ENCODE measurements at regions not wholly inside any gene's neighbourhood (a gene's known extent, or its start where the extent isn't known, plus 50 kb on each side); places are given as distances from the start of the nearest gene placed in this dataset.
A peak's percentile ranks its signal among the peaks of the same experiment; 100 is the strongest.

DNA sequence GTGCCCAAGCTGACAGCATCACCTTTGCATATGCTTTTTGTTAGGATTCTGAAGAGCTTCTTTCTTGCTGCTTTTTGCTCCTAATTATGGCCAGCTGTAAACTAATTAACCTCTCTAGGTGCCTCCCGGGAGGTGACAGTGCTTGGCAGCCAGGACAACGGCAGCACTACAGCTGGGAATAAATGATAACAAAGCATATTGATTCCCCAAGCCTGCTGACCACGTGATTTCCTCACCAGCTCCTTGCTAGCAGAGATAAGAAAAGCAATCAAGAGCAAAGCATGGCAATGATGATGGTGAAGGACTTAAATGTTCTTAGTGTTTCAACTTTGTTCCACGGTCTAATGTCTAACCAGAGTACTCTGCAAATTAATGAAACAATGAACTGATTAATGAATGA lies 1074.4 kb upstream of the GYPC start:
- no peak overlapping the region for H3K27ac Mint-ChIP-seq (ENCODE audit: low read depth, unreplicated experiment)
- ChIA-PET CTCF (no interaction called here), POLR2A (no interaction called here)
- no peak for TF ChIP-seq CTCF (IDR thresholded peaks at IDR 0.05; ENCODE audit: unreplicated experiment)
- no peaks in the 10 kb centered on the region for H3K27me3 Mint-ChIP-seq (ENCODE audit: insufficient read depth, unreplicated experiment)
- no peaks in the 10 kb centered on the region for H3K4me1 Mint-ChIP-seq (ENCODE audit: insufficient read depth, unreplicated experiment)
- no peak overlapping the region for H3K4me3 Mint-ChIP-seq (ENCODE audit: unreplicated experiment)
- H3K9me3 Mint-ChIP-seq (ENCODE audit: unreplicated experiment) = peaks cover 7% of the 10 kb centered on the region
- DNase-seq (ENCODE audit: unreplicated experiment) = no peak
- H3K36me3 Mint-ChIP-seq (ENCODE audit: insufficient read depth, unreplicated experiment) = no peaks in the 10 kb centered on the region
- no TSS peak for BruUV-seq (replicated peaks)
- intact Hi-C loops (cut with micrococcal nuclease) = no loop called here

GRCh38 chr2:125582516-125582915 lies 1073.4 kb upstream of the GYPC start:
- Mint-ChIP-seq H3K27ac (ENCODE audit: low read depth, unreplicated experiment) (no peak overlapping the region), H3K4me1 (ENCODE audit: insufficient read depth, unreplicated experiment) (no peaks in the 10 kb centered on the region), H3K4me3 (ENCODE audit: unreplicated experiment) (no peak overlapping the region), H3K9me3 (ENCODE audit: unreplicated experiment) (peaks cover 7% of the 10 kb centered on the region), H3K36me3 (ENCODE audit: insufficient read depth, unreplicated experiment) (no peaks in the 10 kb centered on the region), H3K27me3 (ENCODE audit: insufficient read depth, unreplicated experiment) (no peaks in the 10 kb centered on the region)
- peak; percentile 16 for DNase-seq (ENCODE audit: unreplicated experiment)
- no peak for TF ChIP-seq CTCF (IDR thresholded peaks at IDR 0.05; ENCODE audit: unreplicated experiment)
- POLR2A ChIA-PET = no interaction called here
- CTCF ChIA-PET = no interaction called here
- intact Hi-C loops (cut with micrococcal nuclease) = no loop called here
- no TSS peak for BruUV-seq (replicated peaks)

DNA sequence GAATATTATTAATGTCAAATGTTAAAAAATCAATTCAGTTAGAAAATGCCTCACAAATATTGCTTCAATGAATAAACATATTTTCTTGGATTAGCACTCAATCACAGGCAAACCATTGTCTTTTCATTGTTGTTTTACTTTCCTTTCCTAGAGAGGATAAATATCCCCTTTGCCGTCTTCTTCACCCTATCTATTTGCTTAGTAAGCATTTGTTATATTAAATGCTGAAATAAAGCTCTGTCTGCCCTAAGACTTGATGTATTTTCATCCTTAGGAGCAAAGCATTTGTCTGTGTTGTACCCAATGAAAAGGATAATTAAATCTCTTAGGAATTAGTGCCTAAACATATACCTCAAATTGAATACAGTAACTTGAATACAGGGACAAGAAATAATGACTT lies 1071.2 kb upstream of the GYPC start:
- peaks cover 14% of the 10 kb centered on the region for H3K9me3 Mint-ChIP-seq (ENCODE audit: unreplicated experiment)
- H3K4me1 Mint-ChIP-seq (ENCODE audit: insufficient read depth, unreplicated experiment) = peaks cover 5% of the 10 kb centered on the region
- no peak overlapping the region for H3K4me3 Mint-ChIP-seq (ENCODE audit: unreplicated experiment)
- intact Hi-C loops (cut with micrococcal nuclease) = no loop called here
- no TSS peak for BruUV-seq (replicated peaks)
- ChIA-PET POLR2A (no interaction called here), CTCF (no interaction called here)
- no peaks in the 10 kb centered on the region for H3K27me3 Mint-ChIP-seq (ENCODE audit: insufficient read depth, unreplicated experiment)
- DNase-seq (ENCODE audit: unreplicated experiment) = no peak
- H3K36me3 Mint-ChIP-seq (ENCODE audit: insufficient read depth, unreplicated experiment) = no peaks in the 10 kb centered on the region
- no peak for TF ChIP-seq CTCF (IDR thresholded peaks at IDR 0.05; ENCODE audit: unreplicated experiment)
- H3K27ac Mint-ChIP-seq (ENCODE audit: low read depth, unreplicated experiment) = no peak overlapping the region

DNA sequence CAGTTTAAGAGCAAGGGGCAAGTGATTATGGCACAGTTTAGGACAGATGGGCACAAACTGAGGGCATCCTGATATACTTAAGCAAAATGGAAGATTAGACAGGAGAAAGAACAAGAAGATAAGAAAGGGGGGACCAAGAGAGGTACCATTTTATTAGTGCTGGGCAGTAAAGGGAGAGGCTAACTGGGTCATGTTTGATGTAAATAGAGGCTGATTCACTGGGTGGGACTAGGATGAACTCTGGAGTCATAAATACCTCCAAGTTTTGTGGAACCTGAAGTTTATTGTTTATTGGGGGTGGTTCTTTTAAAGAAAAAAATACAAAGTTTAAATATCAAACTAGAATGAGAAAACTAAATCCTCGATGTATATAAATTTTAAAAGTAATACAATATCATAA lies 1067.2 kb upstream of the GYPC start:
- intact Hi-C loops (cut with micrococcal nuclease) = no loop called here
- ChIA-PET POLR2A (no interaction called here), CTCF (interaction anchor here (0.8 kb wide), 1 partner anchor 8 kb away, joined by 4 read pairs; no protein-coding TSS in a partner anchor)
- no peak overlapping the region for H3K4me3 Mint-ChIP-seq (ENCODE audit: unreplicated experiment)
- peaks cover 23% of the 10 kb centered on the region for H3K9me3 Mint-ChIP-seq (ENCODE audit: unreplicated experiment)
- DNase-seq (ENCODE audit: unreplicated experiment) = no peak
- no peak for TF ChIP-seq CTCF (IDR thresholded peaks at IDR 0.05; ENCODE audit: unreplicated experiment)
- H3K4me1 Mint-ChIP-seq (ENCODE audit: insufficient read depth, unreplicated experiment) = peaks cover 15% of the 10 kb centered on the region
- no peaks in the 10 kb centered on the region for H3K36me3 Mint-ChIP-seq (ENCODE audit: insufficient read depth, unreplicated experiment)
- no peaks in the 10 kb centered on the region for H3K27me3 Mint-ChIP-seq (ENCODE audit: insufficient read depth, unreplicated experiment)
- no peak overlapping the region for H3K27ac Mint-ChIP-seq (ENCODE audit: low read depth, unreplicated experiment)
- BruUV-seq (replicated peaks) = no TSS peak

Data from MCF 10A (cell line).